ENCODE measurements at regions not wholly inside any gene's neighbourhood (a gene's known extent, or its start where the extent isn't known, plus 50 kb on each side); places are given as distances from the start of the nearest gene placed in this dataset.

DNA sequence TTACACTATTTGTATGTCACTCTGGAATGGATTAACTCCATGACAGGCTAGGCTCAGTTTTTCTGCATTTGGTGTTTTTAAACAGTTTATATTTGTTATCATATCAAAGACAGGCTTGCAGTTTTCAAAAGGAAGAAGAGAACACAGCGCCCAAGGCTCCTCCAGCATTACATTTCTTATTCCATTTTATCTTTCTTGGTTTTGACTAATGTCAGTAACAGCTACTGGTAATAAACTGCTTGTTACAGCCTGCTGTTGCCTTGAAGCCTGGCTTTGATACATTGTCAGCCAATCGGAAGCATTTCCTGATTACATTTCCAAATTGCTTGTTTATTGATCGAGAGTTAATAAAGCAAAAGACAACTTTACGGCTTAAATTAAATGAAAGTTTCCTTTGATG, 166.0 kb upstream of the MDFIC start:
- Mint-ChIP-seq H3K36me3 (no peaks in the 10 kb centered on the region), H3K4me3 (no peak overlapping the region), H3K27ac (no peak overlapping the region), H3K4me1 (ENCODE audit: low read depth) (peaks cover 7% of the 10 kb centered on the region), H3K27me3 (peaks cover 8% of the 10 kb centered on the region), H3K9me3 (ENCODE audit: low read depth) (no peaks in the 10 kb centered on the region)

DNA sequence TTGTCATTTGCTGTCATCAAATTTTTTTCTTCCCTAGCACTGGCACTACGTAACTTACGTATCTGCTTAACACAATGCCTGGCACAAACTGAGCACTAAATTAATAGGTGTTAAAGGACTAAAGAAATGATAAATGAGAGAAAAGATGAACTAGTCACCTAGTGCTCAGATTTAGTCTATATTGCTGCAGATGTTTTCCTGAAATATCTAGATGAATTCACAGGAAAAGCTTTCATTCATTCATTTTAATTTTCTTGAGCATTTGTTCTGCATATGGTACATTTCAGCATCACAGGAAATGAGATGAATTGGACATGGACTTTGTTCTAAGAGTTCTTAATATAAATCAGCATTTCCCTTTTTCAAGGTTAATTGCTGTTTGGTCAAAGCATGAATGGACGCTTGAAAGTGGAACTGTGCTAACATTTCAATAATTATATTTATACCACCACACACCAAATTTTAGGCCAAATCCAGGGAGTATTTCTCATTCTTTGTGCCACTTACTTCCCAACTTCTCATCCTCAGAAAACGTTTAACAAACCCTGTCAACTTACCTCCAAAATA, 163.2 kb upstream of the MDFIC start:
- Mint-ChIP-seq H3K4me1 (ENCODE audit: low read depth) (no peaks in the 10 kb centered on the region), H3K27me3 (peaks cover 8% of the 10 kb centered on the region), H3K9me3 (ENCODE audit: low read depth) (no peaks in the 10 kb centered on the region), H3K27ac (no peak overlapping the region), H3K4me3 (no peak overlapping the region), H3K36me3 (no peaks in the 10 kb centered on the region)

DNA sequence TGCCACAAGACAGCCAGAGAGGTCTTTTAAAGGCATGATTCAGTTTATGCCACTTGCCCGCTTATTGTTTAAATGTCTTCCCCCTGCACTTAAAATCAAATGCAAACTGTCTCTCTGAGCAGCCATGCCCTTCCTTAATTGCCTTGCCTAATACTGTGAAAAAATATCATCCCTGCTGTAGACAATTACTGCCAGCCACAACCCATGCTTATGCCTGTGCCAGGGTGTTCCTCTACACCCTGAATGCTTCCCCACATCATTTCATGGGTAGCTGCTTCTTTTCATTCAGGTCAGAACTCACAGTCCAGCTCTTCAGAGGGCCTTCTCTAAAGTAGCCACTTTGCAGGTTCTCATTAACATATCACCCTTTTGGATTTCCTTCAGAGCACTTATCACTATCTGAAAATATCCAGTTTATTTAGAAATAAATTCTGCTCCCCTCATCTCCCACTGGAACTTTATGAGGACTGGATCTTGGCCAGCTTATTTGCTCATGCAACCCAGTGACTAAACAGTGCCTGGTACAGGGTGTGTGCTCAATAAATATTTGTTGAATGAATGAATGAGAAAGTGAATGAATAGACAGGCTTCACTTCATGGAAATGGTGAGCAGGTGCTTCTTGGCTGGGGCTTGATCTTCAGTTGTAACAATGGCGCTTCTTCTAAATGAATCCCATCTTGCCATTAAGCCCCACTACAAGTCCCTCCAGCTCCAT, 162.4 kb upstream of the MDFIC start:
- Mint-ChIP-seq H3K27ac (no peak overlapping the region), H3K9me3 (ENCODE audit: low read depth) (no peaks in the 10 kb centered on the region), H3K4me1 (ENCODE audit: low read depth) (no peaks in the 10 kb centered on the region), H3K4me3 (no peak overlapping the region), H3K36me3 (no peaks in the 10 kb centered on the region), H3K27me3 (peaks cover 7% of the 10 kb centered on the region)

GRCh38 chr7:114760477-114760876, 161.4 kb upstream of the MDFIC start:
- H3K9me3 Mint-ChIP-seq (ENCODE audit: low read depth) = no peaks in the 10 kb centered on the region
- no peaks in the 10 kb centered on the region for H3K36me3 Mint-ChIP-seq
- no peak overlapping the region for H3K27ac Mint-ChIP-seq
- H3K4me3 Mint-ChIP-seq = no peak overlapping the region
- peaks cover 7% of the 10 kb centered on the region for H3K27me3 Mint-ChIP-seq
- H3K4me1 Mint-ChIP-seq (ENCODE audit: low read depth) = no peaks in the 10 kb centered on the region

DNA sequence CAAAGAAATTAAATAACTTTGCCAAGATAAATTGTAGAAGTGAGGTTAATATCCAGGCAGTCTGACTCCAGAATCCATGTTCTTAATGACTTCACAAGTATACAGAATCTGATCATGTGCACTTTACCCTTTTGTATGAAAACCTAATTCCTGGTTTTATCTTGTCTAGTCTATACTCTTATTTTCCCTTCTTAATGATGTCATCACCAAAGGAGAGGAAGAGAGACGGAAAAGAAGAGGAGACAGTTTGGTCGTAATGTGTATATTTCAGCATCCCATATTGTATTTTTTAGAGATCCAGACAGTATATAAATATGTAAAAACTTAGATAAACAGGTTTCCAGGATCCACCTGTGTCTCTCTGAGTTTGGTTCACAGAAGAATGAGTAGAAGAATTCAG, 159.9 kb upstream of the MDFIC start:
- no peaks in the 10 kb centered on the region for H3K4me1 Mint-ChIP-seq (ENCODE audit: low read depth)
- H3K36me3 Mint-ChIP-seq = no peaks in the 10 kb centered on the region
- peaks cover 7% of the 10 kb centered on the region for H3K27me3 Mint-ChIP-seq
- H3K9me3 Mint-ChIP-seq (ENCODE audit: low read depth) = no peaks in the 10 kb centered on the region
- H3K27ac Mint-ChIP-seq = no peak overlapping the region
- no peak overlapping the region for H3K4me3 Mint-ChIP-seq

DNA sequence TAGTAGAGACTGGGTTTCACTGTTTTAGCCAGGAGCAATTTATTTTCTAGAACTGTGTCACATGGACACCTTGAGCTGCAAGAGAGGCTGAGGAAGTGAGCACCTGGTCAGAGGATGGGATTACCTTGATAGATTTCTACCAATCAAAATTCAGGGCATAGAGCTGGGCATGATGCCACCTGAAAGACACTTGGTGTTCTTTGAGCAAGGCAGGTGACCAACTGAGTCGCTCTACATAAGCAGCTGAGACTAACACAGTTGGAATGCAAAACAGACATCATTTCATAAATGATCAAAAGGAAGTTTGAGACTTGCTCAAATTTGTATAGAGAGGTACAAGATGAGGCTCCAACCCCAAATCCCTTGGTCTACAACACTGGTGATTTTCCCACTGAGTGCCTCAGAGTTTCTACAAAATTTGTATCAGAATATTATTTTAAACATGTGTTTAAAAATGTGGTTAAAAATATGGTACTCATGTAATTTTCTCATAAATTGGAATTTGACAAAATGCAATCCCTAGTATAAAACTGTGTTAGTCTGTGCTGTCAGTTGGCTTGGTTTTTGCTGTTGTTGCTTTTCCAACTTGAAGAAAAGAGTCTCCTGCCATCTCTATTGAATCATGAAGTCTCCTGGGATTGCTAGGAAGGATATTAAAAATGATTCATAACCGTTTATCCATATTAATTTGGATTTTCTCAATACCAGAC, 156.4 kb upstream of the MDFIC start:
- H3K27ac Mint-ChIP-seq = no peak overlapping the region
- H3K9me3 Mint-ChIP-seq (ENCODE audit: low read depth) = no peaks in the 10 kb centered on the region
- H3K4me1 Mint-ChIP-seq (ENCODE audit: low read depth) = no peaks in the 10 kb centered on the region
- H3K27me3 Mint-ChIP-seq = peaks cover 3% of the 10 kb centered on the region
- H3K4me3 Mint-ChIP-seq = no peak overlapping the region
- no peaks in the 10 kb centered on the region for H3K36me3 Mint-ChIP-seq

DNA sequence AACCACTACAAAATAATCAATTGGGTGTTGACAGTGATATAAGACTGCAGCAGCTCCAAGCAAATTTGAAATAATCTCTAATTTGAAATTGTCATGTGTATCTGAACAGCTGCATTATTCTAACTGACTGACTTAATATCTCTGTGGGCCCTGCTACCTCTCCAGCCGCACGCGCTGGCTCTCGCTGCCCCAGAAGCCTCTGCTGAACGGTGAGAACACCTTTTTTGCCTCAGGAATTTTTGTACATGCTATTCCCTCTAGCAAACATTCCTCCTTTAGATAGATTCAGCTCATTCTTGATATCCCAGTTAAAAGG, 155.9 kb upstream of the MDFIC start:
- H3K27ac Mint-ChIP-seq = no peak overlapping the region
- H3K4me1 Mint-ChIP-seq (ENCODE audit: low read depth) = no peaks in the 10 kb centered on the region
- H3K27me3 Mint-ChIP-seq = peaks cover 3% of the 10 kb centered on the region
- no peaks in the 10 kb centered on the region for H3K9me3 Mint-ChIP-seq (ENCODE audit: low read depth)
- H3K36me3 Mint-ChIP-seq = no peaks in the 10 kb centered on the region
- no peak overlapping the region for H3K4me3 Mint-ChIP-seq

GRCh38 chr7:114777288-114777687, 144.6 kb upstream of the MDFIC start:
- Mint-ChIP-seq H3K4me1 (ENCODE audit: low read depth) (no peaks in the 10 kb centered on the region), H3K9me3 (ENCODE audit: low read depth) (no peaks in the 10 kb centered on the region), H3K27ac (no peak overlapping the region), H3K27me3 (peaks cover 2% of the 10 kb centered on the region), H3K4me3 (no peak overlapping the region), H3K36me3 (no peaks in the 10 kb centered on the region)

DNA sequence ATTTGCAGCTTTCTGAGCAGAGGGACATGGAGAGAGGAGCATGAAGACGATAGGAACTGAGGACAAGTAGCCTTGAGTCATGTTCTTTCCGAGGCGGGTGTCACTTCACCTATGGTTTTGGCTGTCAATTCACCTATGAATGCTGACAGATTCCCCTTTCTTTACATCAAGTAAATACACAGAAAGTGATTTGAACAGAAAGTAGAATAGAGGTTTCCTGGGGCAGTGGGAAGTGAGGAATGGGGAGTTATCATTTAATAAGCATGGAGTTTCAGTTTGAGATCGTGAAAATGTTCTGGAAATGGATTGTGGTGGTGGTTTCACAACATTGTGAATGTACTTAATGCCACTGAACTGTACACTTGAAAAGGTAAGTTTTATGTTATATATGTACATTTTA, 138.4 kb upstream of the MDFIC start:
- Mint-ChIP-seq H3K36me3 (no peaks in the 10 kb centered on the region), H3K9me3 (ENCODE audit: low read depth) (no peaks in the 10 kb centered on the region), H3K4me1 (ENCODE audit: low read depth) (peaks cover 4% of the 10 kb centered on the region), H3K27me3 (peaks cover 6% of the 10 kb centered on the region), H3K4me3 (no peak overlapping the region), H3K27ac (peak overlapping the region; percentile 18)

DNA sequence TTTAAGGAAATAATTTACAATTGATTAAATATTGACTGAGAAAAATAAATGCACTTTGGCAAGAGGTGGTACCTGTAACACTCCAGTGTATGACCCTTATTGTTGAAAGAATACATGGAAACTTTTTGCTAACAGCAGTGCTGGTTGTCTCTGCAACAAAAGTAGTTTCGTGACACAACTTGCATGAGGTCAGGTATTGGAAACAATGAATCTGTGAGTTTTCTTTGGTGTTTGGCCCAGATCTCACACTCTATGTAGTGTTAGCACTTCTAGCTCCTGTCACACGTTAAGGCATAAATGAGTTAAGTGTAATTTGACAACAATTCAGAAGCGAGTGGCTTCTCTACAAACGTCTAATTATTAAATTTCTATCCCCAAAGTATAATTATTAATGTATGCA, 137.7 kb upstream of the MDFIC start:
- no peaks in the 10 kb centered on the region for H3K9me3 Mint-ChIP-seq (ENCODE audit: low read depth)
- H3K27ac Mint-ChIP-seq = peak overlapping the region; percentile 35
- H3K4me3 Mint-ChIP-seq = no peak overlapping the region
- peaks cover 5% of the 10 kb centered on the region for H3K4me1 Mint-ChIP-seq (ENCODE audit: low read depth)
- no peaks in the 10 kb centered on the region for H3K36me3 Mint-ChIP-seq
- peaks cover 8% of the 10 kb centered on the region for H3K27me3 Mint-ChIP-seq

DNA sequence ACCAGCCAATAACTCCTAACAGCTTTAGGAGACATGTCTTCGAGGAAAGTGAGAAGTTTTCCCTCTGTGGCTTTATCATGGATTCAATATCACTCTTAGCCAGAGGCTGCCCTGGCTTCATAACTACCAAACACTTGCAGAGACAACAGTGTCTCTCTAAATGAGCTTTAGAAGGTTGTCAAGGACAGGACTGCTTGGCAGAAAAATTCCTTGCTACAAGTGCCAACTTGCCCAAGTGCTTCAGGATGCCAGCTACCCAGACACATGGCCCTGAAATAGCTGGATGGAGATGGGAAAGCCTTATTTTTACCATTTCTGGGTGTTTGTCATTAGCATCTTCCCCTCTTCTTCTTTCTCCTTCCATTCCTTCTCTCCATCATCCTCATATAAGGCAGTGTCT, 137.1 kb upstream of the MDFIC start:
- H3K27me3 Mint-ChIP-seq = peaks cover 8% of the 10 kb centered on the region
- H3K4me3 Mint-ChIP-seq = no peak overlapping the region
- peaks cover 8% of the 10 kb centered on the region for H3K4me1 Mint-ChIP-seq (ENCODE audit: low read depth)
- peak overlapping the region; percentile 35 for H3K27ac Mint-ChIP-seq
- no peaks in the 10 kb centered on the region for H3K9me3 Mint-ChIP-seq (ENCODE audit: low read depth)
- no peaks in the 10 kb centered on the region for H3K36me3 Mint-ChIP-seq

DNA sequence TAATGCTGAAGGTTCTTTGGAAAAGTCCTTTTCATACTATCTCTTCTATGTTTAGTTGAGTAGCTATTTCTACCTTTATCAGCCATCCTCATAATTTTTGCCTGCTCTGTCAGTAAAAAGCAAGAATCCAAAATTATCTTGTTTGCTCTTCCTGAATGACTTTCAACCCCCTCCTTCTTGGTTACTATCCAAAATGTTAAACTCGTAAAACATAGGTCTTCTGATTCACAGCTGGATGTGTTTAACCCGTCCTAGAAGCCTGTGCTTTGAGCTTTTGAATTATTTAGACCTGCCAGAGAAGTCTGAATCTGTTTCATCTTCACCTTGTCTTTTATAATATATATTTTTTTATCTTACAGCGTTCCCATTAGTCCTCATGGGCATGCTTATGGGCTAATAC, 136.4 kb upstream of the MDFIC start:
- Mint-ChIP-seq H3K9me3 (ENCODE audit: low read depth) (no peaks in the 10 kb centered on the region), H3K36me3 (no peaks in the 10 kb centered on the region), H3K4me3 (no peak overlapping the region), H3K27ac (no peak overlapping the region), H3K27me3 (peaks cover 8% of the 10 kb centered on the region), H3K4me1 (ENCODE audit: low read depth) (peaks cover 8% of the 10 kb centered on the region)

GRCh38 chr7:114786455-114786854, 135.4 kb upstream of the MDFIC start:
- Mint-ChIP-seq H3K9me3 (ENCODE audit: low read depth) (no peaks in the 10 kb centered on the region), H3K27me3 (peaks cover 8% of the 10 kb centered on the region), H3K36me3 (no peaks in the 10 kb centered on the region), H3K4me1 (ENCODE audit: low read depth) (peaks cover 8% of the 10 kb centered on the region), H3K4me3 (no peak overlapping the region), H3K27ac (peak overlapping the region; percentile 46)

DNA sequence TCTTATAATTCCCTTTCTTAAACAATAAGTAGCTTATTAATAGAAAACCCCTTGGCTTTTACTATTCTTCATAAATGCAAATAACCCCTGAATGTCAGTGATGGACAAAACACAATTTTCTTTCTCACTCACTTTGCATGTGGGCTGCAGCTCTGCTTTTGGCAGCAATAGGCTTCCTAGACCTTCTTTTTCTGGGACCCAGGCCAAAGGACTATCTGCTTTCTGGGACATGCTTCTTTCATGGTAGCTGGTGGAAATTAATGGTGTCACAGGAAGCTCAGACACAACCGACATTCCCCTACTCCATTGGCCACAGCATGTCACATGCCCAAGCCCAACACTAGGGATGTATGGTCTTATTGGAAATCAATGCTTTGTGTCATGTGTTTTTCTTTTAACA, 134.3 kb upstream of the MDFIC start:
- Mint-ChIP-seq H3K27ac (no peak overlapping the region), H3K9me3 (ENCODE audit: low read depth) (no peaks in the 10 kb centered on the region), H3K4me3 (no peak overlapping the region), H3K4me1 (ENCODE audit: low read depth) (peaks cover 8% of the 10 kb centered on the region), H3K36me3 (no peaks in the 10 kb centered on the region), H3K27me3 (peaks cover 6% of the 10 kb centered on the region)

DNA sequence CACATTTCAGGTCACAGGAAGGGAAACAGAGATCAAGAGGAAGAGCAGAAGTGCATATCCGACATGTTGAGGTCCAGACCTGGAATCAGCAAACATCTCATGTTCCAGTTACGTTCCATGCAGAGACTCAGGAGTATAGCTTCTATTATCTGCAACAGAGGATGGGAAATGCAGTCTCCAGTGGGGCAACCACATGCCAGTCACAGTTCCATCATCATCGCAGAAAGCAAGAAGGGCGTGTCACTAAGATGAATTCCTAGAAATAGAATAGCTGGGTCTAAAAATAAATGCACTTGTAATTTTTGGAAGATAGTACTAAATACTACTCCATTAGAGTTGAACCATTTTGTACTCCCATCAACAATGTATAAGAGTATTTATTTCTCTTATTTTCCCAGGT, 133.2 kb upstream of the MDFIC start:
- H3K4me3 Mint-ChIP-seq = no peak overlapping the region
- no peaks in the 10 kb centered on the region for H3K36me3 Mint-ChIP-seq
- no peaks in the 10 kb centered on the region for H3K9me3 Mint-ChIP-seq (ENCODE audit: low read depth)
- H3K27me3 Mint-ChIP-seq = peaks cover 6% of the 10 kb centered on the region
- H3K27ac Mint-ChIP-seq = peak overlapping the region; percentile 30
- peaks cover 12% of the 10 kb centered on the region for H3K4me1 Mint-ChIP-seq (ENCODE audit: low read depth)

DNA sequence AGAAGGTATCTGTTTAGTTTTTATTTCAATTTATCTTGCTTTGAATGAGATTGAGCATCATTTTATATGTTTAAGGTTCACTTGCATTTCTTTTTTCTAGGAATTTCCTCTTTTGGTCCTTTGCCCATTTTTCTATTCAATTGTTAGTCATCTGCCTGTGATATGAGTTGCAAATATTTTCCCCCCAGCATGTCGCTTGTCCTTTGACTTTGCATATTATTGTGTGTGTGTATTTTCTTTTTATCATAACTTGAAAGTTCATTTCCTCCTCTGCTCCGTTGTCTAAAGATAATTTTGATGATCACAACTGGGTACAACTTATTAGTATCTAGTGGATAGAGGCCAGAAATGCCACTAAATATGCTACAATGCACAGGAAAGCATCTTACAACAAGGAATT, 132.7 kb upstream of the MDFIC start:
- Mint-ChIP-seq H3K27ac (no peak overlapping the region), H3K9me3 (ENCODE audit: low read depth) (no peaks in the 10 kb centered on the region), H3K4me3 (no peak overlapping the region), H3K36me3 (no peaks in the 10 kb centered on the region), H3K27me3 (peaks cover 6% of the 10 kb centered on the region), H3K4me1 (ENCODE audit: low read depth) (peaks cover 12% of the 10 kb centered on the region)
